Cardiac muscle cell (in vitro differentiated cells and primary cell): ENCODE measurements at regions not wholly inside any gene's neighbourhood (a gene's known extent, or its start where the extent isn't known, plus 50 kb on each side); places are given as distances from the start of the nearest gene placed in this dataset.

Experiments
- DNase-seq, 2 donors: peaks; one replicate each; pipeline versions ENCODE4 v3.0.0 to v3.0.0-alpha.2; 2010 to 2017; ENCODE audit warnings: low read depth in 1 of 2, low spot score in 1 of 2
- H3K27ac ChIP-seq: fragments of 200-600 bp; sonication (generic); 2 replicates; pipeline ENCODE4 v1.5.1; 2016
- H3K27me3 ChIP-seq: fragments of 200-600 bp; sonication (generic); 2 replicates; pipeline ENCODE4 v1.6.0; 2016; ENCODE audit warnings: control low read depth
- H3K36me3 ChIP-seq: fragments of 200-600 bp; sonication (generic); 2 replicates; pipeline ENCODE4 v1.5.1; 2016; ENCODE audit warnings: control low read depth
- H3K4me1 ChIP-seq: fragments of 200-600 bp; sonication (generic); 2 replicates; pipeline ENCODE4 v1.8.1; 2017; ENCODE audit warnings: low read depth, mild to moderate bottlenecking, mixed run types
- H3K4me3 ChIP-seq: fragments of 200-600 bp; sonication (generic); 2 replicates; pipeline ENCODE4 v1.5.1; 2016; ENCODE audit warnings: mild to moderate bottlenecking
- H3K9me3 ChIP-seq: fragments of 200-600 bp; sonication (generic); 2 replicates; pipeline ENCODE4 v1.5.1; 2017; ENCODE audit warnings: low read depth, mild to moderate bottlenecking, control low read depth
- TF ChIP-seq, protein P1 (sequence below): IDR thresholded peaks from 2 replicates; pipeline ENCODE4 v1.5.1; 2012; ENCODE audit warnings: low read depth, mild to moderate bottlenecking, low read length

DNA sequence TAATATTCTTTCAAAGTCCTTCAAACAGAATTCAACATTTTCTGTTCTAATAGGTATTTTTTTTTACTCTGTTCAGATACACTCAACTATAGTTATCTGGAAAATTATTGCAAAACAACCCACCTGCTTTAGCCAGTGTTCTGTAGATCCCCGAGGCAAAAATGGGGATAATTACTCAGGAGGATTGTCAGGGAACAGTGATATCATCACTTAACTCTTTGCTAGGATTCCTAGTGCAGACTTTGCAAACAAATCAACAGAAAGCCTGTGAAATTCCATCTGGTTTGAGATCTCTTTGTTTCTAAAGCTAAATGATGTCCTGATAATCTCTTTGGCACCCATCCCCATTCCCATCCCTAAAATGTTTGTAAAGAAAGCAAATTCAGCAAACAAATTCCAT is 413.6 kb upstream of the MEIS1 start:
- no peak for DNase-seq
- no peaks in the 10 kb centered on the region for H3K27me3 ChIP-seq
- TF ChIP-seq, protein P1, sequence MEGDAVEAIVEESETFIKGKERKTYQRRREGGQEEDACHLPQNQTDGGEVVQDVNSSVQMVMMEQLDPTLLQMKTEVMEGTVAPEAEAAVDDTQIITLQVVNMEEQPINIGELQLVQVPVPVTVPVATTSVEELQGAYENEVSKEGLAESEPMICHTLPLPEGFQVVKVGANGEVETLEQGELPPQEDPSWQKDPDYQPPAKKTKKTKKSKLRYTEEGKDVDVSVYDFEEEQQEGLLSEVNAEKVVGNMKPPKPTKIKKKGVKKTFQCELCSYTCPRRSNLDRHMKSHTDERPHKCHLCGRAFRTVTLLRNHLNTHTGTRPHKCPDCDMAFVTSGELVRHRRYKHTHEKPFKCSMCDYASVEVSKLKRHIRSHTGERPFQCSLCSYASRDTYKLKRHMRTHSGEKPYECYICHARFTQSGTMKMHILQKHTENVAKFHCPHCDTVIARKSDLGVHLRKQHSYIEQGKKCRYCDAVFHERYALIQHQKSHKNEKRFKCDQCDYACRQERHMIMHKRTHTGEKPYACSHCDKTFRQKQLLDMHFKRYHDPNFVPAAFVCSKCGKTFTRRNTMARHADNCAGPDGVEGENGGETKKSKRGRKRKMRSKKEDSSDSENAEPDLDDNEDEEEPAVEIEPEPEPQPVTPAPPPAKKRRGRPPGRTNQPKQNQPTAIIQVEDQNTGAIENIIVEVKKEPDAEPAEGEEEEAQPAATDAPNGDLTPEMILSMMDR: no peak
- H3K4me3 ChIP-seq: no peak overlapping the region
- H3K4me1 ChIP-seq: no peaks in the 10 kb centered on the region
- H3K9me3 ChIP-seq: no peaks in the 10 kb centered on the region
- H3K36me3 ChIP-seq: no peaks in the 10 kb centered on the region
- no peak overlapping the region for H3K27ac ChIP-seq

DNA sequence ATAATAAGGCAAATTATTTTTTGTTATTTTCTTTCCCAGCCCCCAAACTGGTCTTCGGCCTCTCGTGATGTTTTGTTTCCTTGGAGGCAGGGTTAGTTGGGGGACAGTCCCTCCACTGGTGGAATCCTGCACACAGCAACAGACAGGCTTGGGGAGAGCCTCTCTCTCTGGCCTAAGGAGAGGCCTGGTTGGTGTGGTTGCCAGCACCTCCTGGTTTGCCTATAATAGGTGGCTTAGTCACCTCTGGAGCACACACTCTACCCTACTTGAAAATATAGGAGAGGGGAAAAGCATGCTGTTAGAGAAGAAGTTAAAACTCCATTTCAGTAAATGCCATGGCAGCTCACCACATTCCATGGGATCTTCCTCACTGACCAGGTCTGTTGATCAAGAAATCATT is 417.2 kb upstream of the MEIS1 start:
- no peak overlapping the region for H3K27ac ChIP-seq
- H3K36me3 ChIP-seq: no peaks in the 10 kb centered on the region
- H3K4me3 ChIP-seq: no peak overlapping the region
- no peak for DNase-seq
- TF ChIP-seq, protein P1: no peak
- no peaks in the 10 kb centered on the region for H3K27me3 ChIP-seq
- H3K4me1 ChIP-seq: no peaks in the 10 kb centered on the region
- no peaks in the 10 kb centered on the region for H3K9me3 ChIP-seq

DNA sequence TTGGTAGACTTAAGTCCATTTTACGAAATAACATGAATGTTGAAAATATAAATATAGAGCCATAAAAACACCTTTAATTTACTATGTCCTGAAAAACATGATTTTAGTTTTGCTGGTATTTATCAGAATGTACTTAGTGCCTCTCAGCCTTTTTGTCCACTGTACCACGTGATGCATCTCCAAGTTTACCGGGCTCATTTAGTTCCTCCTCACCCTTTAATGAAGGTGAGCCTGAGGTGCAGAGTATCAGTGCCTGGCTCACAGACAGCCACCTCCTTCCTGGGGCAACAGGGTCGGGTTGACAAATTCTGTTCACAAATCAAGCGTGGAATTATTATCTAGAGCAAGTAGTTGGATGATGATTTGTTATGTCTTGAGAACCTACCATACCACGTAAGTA is 420.5 kb upstream of the MEIS1 start:
- H3K4me1 ChIP-seq: no peaks in the 10 kb centered on the region
- TF ChIP-seq, protein P1: no peak
- H3K27me3 ChIP-seq: no peaks in the 10 kb centered on the region

DNA sequence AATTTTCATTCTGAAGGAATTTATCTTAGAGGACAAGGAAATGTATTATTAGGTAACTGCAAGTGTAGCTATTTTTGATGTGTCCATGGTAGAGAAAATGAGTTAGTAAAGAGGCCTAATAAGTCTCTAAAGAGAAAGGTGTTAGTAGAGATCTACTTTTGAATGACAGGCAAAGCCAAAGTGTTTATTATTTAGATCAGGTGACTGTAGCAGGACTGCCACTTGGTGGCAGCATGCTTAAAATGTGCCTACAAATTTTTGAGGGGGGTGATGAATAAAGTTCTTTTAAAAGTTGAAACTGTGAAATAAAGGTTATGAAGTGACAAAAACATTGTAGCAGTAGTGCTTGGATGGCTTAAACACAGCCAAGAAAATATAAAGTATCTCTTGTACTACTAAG is 421.5 kb upstream of the MEIS1 start:
- Histone ChIP-seq H3K27ac (no peak overlapping the region), H3K4me1 (no peaks in the 10 kb centered on the region), H3K36me3 (no peaks in the 10 kb centered on the region), H3K4me3 (no peak overlapping the region), H3K27me3 (no peaks in the 10 kb centered on the region), H3K9me3 (no peaks in the 10 kb centered on the region)
- peak in 1 of 2 donors; percentile 0 for DNase-seq
- TF ChIP-seq, protein P1: no peak

More for the DNA sequence above, 420.5 kb upstream of the MEIS1 start:
- no peaks in the 10 kb centered on the region for H3K9me3 ChIP-seq
- H3K4me3 ChIP-seq: no peak overlapping the region
- no peak for DNase-seq
- no peak overlapping the region for H3K27ac ChIP-seq
- H3K36me3 ChIP-seq: no peaks in the 10 kb centered on the region

DNA sequence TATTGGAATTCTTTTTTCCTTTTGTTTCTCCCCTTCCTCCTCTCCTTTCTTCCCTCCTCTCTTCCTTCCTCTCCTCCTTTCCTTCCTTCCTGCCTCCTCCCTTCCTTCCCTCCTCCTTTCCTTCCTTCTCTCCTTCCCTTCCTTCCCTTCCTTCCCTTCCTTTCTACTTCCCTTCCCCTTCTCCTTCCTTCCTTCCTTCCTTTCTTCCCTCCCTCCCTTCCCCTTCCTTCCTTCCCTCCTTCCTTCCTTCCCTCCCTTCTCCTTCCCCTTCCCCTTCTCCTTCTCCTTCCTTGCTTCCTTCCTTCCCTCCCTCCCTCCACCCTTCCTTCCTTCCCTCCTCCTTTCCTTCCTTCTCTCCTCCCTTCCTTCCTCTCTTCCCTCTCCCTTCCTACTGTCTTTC is 431.0 kb upstream of the MEIS1 start:
- no peak overlapping the region for H3K27ac ChIP-seq
- H3K4me1 ChIP-seq: no peaks in the 10 kb centered on the region
- no peaks in the 10 kb centered on the region for H3K36me3 ChIP-seq
- DNase-seq: no peak
- no peak overlapping the region for H3K4me3 ChIP-seq
- TF ChIP-seq, protein P1: no peak
- H3K27me3 ChIP-seq: no peaks in the 10 kb centered on the region
- no peaks in the 10 kb centered on the region for H3K9me3 ChIP-seq

DNA sequence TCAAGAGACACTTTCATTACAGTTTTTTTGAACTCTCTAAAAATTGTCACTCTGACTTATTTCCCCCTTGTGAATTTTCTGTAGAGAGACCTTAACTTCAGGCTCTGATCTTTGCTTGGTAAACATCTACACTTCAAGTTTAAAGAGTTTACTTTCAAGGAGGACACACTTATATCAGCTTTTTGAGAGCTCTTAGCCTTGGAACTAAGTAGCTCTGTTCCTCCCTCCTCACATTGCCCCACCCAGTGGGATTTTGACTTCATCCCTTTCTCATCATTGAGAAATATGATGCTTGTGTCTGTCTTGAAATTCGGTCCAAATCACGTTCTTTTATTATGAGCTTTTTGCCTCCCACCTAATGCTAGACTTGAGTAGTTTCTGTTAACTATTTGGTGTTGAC is 433.4 kb upstream of the MEIS1 start:
- Histone ChIP-seq H3K9me3 (no peaks in the 10 kb centered on the region), H3K4me3 (no peak overlapping the region), H3K4me1 (no peaks in the 10 kb centered on the region), H3K27ac (no peak overlapping the region), H3K36me3 (no peaks in the 10 kb centered on the region), H3K27me3 (no peaks in the 10 kb centered on the region)
- DNase-seq: no peak
- TF ChIP-seq, protein P1: no peak
